ENCODE measurements at regions not wholly inside any gene's neighbourhood (a gene's known extent, or its start where the extent isn't known, plus 50 kb on each side); places are given as distances from the start of the nearest gene placed in this dataset.

DNA sequence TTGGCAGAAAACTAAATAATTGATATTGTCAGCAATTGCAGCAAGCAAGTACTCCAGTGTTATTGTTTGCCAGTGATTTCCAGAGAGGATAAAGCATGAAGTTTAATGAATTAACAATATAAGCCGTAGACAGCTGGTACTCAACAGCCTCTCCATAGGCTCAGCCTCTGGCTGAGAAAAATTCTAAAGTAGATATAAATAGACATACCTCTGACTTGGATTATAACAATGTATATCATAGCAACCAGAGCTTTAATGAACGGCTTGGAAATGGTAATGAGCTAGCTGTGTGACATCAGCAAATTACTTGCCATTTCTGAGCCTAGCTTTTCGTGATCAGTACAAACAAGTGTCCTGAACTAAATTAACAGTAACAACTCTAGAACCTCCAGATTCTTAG lies 1055.4 kb upstream of the AUTS2 start:
- TF ChIP-seq, protein P1, sequence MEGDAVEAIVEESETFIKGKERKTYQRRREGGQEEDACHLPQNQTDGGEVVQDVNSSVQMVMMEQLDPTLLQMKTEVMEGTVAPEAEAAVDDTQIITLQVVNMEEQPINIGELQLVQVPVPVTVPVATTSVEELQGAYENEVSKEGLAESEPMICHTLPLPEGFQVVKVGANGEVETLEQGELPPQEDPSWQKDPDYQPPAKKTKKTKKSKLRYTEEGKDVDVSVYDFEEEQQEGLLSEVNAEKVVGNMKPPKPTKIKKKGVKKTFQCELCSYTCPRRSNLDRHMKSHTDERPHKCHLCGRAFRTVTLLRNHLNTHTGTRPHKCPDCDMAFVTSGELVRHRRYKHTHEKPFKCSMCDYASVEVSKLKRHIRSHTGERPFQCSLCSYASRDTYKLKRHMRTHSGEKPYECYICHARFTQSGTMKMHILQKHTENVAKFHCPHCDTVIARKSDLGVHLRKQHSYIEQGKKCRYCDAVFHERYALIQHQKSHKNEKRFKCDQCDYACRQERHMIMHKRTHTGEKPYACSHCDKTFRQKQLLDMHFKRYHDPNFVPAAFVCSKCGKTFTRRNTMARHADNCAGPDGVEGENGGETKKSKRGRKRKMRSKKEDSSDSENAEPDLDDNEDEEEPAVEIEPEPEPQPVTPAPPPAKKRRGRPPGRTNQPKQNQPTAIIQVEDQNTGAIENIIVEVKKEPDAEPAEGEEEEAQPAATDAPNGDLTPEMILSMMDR (IDR thresholded peaks at IDR 0.05), result no peak
- Histone ChIP-seq H3K27ac (no peak overlapping the region), H3K4me1 (no peaks in the 10 kb centered on the region), H3K9me3 (no peaks in the 10 kb centered on the region), H3K4me3 (no peak overlapping the region), H3K27me3 (ENCODE audit: low read depth) (no peaks in the 10 kb centered on the region), H3K36me3 (no peaks in the 10 kb centered on the region)
- ATAC-seq (no peak), DNase-seq (no peak)
- intact Hi-C loops (cut with DNase I), result no loop called here

DNA sequence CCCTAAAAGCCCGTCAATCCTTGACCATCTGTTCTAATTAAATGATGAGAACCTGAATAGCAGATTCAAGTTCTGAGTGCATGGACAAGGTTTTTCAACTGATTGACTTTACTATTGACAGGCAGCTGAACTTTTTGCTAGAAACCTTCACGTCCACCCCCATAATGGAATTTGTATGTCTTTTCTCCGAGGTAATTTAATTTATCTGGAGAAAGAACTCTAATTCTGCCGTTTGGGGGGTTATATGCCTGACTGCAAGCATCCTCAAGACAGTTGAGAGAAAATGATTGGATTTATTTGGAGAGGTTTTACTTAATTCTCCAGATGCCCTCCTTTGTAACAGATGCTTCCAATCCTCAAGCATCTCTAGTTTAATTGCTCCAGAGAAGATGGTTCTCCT lies 1053.4 kb upstream of the AUTS2 start:
- no peak overlapping the region for H3K27ac ChIP-seq
- no peaks in the 10 kb centered on the region for H3K9me3 ChIP-seq
- no peaks in the 10 kb centered on the region for H3K4me1 ChIP-seq
- no peak overlapping the region for H3K4me3 ChIP-seq
- H3K36me3 ChIP-seq, result no peaks in the 10 kb centered on the region
- H3K27me3 ChIP-seq (ENCODE audit: low read depth), result no peaks in the 10 kb centered on the region
- ATAC-seq (no peak), DNase-seq (no peak)
- TF ChIP-seq, protein P1 (IDR thresholded peaks at IDR 0.05), result no peak
- intact Hi-C loops (cut with DNase I), result no loop called here

DNA sequence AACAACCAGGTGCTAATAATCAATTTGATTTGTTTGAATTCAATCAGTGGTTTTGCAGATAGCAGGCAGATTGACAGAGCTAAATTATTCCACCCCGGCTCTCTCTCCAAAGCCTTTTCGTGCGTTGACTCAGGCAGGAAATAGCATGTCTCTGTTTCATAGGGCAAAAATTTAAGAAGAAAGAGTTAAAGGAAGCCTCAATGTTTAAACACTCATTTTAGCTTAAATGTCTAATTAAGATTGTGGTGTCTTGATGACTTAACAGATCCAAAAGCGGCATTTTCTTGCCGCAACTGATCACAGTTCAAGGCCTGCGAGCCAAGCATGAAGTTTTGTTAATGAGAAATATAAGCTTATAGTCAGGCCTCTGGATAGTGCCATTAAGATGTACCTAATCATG lies 1051.1 kb upstream of the AUTS2 start:
- intact Hi-C loops (cut with DNase I), result no loop called here
- DNase-seq (no peak), ATAC-seq (no peak)
- Histone ChIP-seq H3K27ac (no peak overlapping the region), H3K27me3 (ENCODE audit: low read depth) (no peaks in the 10 kb centered on the region), H3K36me3 (no peaks in the 10 kb centered on the region), H3K4me1 (no peaks in the 10 kb centered on the region), H3K4me3 (no peak overlapping the region), H3K9me3 (no peaks in the 10 kb centered on the region)
- TF ChIP-seq, protein P1 (IDR thresholded peaks at IDR 0.05), result no peak

DNA sequence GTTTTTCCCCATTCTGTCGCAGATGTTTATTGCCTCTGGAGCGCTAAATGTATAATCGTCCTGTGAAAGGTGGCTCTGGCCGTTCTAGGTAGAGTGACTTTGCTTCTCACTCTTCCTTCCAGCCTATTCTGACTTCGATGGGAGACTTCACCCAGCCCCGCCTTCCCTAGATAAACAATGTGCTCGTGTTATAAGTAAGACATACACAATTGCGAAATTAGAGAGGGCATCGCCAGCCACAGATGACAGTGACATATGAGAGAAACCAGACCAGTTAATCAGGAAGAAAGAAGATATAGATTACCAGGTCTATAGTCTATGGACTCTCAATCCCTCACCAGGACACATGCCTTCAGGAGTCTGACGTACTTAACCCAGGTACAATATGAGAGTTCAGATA lies 1050.5 kb upstream of the AUTS2 start:
- TF ChIP-seq, protein P1 (IDR thresholded peaks at IDR 0.05), result no peak
- no peaks in the 10 kb centered on the region for H3K4me1 ChIP-seq
- DNase-seq, result no peak
- no peak for ATAC-seq
- no peaks in the 10 kb centered on the region for H3K36me3 ChIP-seq
- H3K27ac ChIP-seq, result no peak overlapping the region
- H3K4me3 ChIP-seq, result no peak overlapping the region
- intact Hi-C loops (cut with DNase I), result no loop called here
- H3K27me3 ChIP-seq (ENCODE audit: low read depth), result no peaks in the 10 kb centered on the region
- no peaks in the 10 kb centered on the region for H3K9me3 ChIP-seq

DNA sequence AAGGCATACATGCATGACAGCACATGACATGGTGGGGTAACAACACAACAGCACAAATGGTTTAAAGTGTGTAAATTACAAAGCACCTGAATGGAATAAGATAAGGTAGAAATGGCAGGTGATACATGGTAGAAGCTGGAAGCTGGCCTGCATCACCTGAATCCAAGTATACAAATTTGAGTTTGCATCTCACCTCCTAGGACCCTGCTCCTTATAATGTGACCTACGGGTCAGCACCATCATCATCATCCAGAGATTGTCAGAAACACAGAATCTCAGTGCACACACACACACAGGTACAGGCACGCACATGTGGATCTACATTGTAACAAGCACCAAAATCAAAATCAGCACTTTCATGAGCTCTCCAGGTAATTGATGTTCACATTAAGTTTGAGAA lies 1048.2 kb upstream of the AUTS2 start:
- H3K27me3 ChIP-seq (ENCODE audit: low read depth), result no peaks in the 10 kb centered on the region
- TF ChIP-seq, protein P1 (IDR thresholded peaks at IDR 0.05), result no peak
- ATAC-seq, result no peak
- DNase-seq, result no peak
- no peaks in the 10 kb centered on the region for H3K36me3 ChIP-seq
- no peaks in the 10 kb centered on the region for H3K9me3 ChIP-seq
- H3K4me1 ChIP-seq, result no peaks in the 10 kb centered on the region
- no peak overlapping the region for H3K27ac ChIP-seq
- intact Hi-C loops (cut with DNase I), result no loop called here
- no peak overlapping the region for H3K4me3 ChIP-seq

- H3K4me1 ChIP-seq, result no peaks in the 10 kb centered on the region
- H3K36me3 ChIP-seq, result no peaks in the 10 kb centered on the region
- TF ChIP-seq, protein P1 (IDR thresholded peaks at IDR 0.05), result no peak
- DNase-seq, result no peak
- no peak overlapping the region for H3K27ac ChIP-seq
- no peak overlapping the region for H3K4me3 ChIP-seq
- no peaks in the 10 kb centered on the region for H3K9me3 ChIP-seq
- no peak for ATAC-seq
- no peaks in the 10 kb centered on the region for H3K27me3 ChIP-seq (ENCODE audit: low read depth)
- intact Hi-C loops (cut with DNase I), result no loop called here
Observed at GRCh38 chr7:68550635-68551034, 1047.6 kb upstream of the AUTS2 start.

All from lower lobe of right lung (tissue), 2 donors.